8988T (cell line): ENCODE measurements at regions not wholly inside any gene's neighbourhood (a gene's known extent, or its start where the extent isn't known, plus 50 kb on each side); places are given as distances from the start of the nearest gene placed in this dataset.
"Not testable (repeated sequence)": the region's sequence is repeated elsewhere in the genome, so short reads cannot be mapped to it uniquely, and the experiment has no call there.

Source experiments
- DNase-seq: peaks from one replicate; pipeline ENCODE4 v3.0.0; 2011

- DNase-seq = no peak
These were observed 251.4 kb downstream of the DLL1 start for GRCh38 chr6:170039156-170040114.

GRCh38 chr6:170038708-170039107 is 252.2 kb downstream of the DLL1 start:
- no peak for DNase-seq

- DNase-seq = no peak
These were observed 252.6 kb downstream of the DLL1 start for GRCh38 chr6:170038251-170038650.

DNA sequence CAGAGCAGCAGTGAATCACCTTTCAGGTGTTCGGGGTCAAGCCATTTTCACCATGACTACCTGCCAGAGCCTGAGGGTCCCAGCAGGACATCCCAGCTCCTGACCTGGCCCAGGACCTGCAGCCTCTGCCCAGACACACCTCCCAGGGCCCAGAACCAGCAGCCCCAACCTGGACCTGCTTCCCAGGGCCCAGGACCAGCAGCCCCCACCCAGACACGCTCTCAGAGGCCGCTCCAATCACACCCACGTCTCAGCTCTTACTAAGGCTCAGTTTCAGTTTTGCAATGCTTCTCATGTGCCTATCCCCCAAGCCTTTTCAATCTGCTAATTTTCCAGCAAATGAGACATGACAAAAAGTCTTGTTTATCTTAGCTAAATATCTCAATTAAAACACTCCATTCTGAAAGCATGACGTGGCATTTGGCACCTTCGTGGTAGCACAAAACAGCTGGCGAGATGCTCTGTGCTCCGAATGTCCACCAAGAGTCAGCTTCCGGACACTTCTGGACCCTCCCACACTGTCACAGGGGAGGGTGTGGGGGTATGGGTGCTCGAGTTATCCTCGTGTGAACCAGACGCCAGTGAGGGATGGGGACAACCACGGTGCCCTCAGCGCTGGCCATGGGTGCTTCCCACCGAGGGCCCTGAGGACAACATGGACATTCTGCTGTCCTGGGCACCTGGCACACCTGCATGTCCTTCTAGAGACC is 253.2 kb downstream of the DLL1 start:
- DNase-seq = no peak

DNA sequence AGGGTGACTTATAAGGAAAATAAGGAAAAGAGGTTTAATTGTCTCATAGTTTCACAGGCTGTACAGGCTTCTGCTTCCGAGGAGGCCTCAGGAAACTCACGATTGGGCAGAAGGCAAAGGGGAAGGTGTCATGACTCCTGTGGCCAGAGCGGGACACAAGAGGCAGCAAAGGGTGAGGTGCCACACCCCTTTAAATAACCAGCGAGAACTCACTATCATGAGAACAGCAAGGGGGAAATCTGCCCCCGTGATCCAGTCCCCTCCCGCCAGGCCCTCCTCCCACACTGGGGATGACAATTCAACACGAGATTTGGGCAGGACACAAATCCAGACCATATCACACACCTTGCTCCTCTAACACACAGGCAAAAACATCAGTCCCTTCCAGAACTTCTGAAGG is 254.0 kb downstream of the DLL1 start:
- no peak for DNase-seq

- DNase-seq = not testable (repeated sequence)
These were observed 254.5 kb downstream of the DLL1 start for GRCh38 chr6:170036367-170036766.

DNA sequence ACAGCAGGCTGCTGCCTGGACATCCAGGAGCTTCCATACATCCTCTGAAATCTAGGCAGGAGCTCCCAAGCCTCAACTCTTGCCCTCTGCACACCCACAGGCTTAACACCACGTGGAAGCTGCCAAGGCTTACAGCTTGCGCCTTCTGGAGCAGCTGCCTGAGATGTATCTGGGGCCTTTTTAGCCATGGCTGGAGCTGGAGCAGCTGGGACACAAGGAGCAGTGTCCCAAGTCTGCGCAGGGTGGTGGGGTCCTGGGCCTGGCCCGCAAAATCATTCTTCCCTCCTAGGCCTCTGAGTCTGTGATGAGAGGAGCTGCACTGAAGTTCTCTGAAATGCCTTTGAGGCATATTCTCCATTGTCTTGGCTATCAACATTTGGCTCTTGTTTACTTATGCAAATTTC is 255.0 kb downstream of the DLL1 start:
- DNase-seq = no peak

DNA sequence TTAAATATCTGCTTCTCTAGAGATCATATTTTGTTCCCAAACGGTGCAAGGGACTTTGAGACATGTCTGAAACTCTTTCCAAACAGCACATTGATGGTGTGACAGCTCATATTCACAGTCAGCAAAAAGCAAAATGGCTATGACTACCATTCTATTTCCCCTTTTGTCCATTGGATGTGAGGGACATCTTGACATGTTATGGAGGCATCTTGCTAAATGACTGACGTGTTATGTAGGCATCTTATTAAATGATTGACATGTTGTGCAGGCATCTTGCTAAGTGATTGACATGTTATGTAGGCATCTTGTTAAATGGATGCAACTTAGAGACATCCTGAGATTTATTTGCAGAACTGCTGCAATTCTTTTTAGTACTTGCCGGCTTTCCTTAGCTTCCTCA is 255.8 kb downstream of the DLL1 start:
- DNase-seq = no peak

DNA sequence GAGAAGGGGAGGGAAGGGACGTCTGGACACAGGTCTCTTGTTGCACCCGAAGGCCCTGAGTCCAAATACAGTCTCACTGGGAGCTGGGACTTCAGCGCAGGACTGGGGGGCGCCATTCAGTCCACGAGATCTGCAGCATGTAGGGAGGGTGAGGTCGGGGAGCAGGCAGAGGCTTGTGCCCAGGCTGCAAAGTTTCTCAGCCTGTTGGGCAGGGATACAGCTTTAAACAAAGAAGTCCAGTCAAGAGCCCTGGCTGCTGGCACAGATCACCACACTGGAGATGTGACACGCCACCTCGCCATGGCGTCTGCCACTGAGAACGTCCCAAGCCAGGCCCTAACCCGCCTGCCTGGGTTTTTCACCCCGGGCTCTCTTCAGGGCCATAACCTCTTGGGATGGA is 256.6 kb downstream of the DLL1 start:
- no peak for DNase-seq

DNA sequence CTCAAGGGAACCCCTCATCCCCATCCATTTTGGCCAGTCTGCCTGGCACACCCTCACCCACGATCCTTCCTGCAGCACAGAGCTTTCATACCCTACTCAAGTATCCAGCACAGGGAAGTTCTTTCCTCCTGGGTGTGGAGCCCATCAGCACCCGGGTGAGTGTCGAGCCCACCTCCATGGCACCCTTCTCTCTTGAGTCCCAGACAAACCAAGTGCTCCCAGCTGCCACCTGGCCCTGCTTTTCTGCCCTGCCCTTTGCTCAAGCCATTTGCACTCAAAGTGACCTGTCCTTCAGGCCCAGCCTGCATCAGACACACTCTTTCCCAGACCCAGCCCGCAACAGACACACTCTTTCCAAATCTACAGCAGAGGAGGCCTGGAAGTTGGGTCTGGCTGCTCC is 257.2 kb downstream of the DLL1 start:
- DNase-seq = no peak

DNA sequence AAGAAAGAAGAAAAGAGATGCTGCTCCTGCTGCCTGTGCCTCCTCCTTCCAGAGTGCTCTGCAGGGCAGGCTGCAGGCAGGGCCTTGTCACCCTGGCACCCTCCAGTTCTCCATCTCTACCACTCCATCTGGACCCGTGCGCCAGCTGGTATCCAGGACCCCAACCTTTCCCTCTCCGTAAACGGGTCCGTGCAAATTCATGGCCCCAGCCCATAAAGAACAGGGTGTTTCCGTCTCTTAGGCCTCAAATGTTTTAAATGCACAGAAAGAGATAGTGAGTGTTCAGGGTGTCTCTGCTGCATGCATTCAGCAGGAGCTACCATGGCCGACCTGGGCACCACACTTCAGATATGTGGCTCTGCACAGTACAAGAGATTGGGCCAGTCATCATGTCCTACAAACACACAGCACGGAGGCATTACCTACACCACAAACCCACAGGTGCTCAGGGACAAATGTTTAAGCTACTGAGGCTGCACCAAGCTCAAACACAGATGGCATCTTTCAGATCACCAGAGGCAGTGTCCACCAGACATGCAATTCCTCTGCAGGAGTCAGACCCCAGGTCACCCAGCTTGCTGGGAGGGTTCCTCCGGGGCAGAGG is 258.1 kb downstream of the DLL1 start:
- no peak for DNase-seq

DNA sequence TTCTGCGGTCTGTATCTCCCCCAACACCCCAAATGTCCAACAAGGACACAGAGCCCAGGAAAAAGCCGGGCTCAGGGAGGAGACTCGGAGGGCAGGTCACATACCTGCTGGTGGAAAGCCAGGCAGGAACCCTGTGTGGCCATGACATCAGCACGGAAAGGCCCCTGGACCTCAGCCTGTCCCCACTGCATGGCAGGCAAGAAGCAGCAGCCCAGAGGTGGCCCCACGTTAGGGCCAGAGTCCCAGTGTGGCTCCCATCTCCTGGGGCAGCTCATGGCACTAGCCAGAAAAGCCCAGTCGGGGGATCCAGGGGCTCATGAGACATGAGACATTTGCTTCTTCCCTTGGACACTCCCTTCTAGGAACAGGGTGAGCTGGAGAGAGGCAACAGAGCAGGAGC is 258.7 kb downstream of the DLL1 start:
- DNase-seq = no peak

GRCh38 chr6:170031684-170032121 is 259.2 kb downstream of the DLL1 start:
- DNase-seq = no peak

GRCh38 chr6:170030821-170031471 is 259.9 kb downstream of the DLL1 start:
- DNase-seq = no peak

- no peak for DNase-seq
These were observed 260.5 kb downstream of the DLL1 start for GRCh38 chr6:170030284-170030815.

- no peak for DNase-seq
These were observed 261.2 kb downstream of the DLL1 start for GRCh38 chr6:170029416-170030283.

DNA sequence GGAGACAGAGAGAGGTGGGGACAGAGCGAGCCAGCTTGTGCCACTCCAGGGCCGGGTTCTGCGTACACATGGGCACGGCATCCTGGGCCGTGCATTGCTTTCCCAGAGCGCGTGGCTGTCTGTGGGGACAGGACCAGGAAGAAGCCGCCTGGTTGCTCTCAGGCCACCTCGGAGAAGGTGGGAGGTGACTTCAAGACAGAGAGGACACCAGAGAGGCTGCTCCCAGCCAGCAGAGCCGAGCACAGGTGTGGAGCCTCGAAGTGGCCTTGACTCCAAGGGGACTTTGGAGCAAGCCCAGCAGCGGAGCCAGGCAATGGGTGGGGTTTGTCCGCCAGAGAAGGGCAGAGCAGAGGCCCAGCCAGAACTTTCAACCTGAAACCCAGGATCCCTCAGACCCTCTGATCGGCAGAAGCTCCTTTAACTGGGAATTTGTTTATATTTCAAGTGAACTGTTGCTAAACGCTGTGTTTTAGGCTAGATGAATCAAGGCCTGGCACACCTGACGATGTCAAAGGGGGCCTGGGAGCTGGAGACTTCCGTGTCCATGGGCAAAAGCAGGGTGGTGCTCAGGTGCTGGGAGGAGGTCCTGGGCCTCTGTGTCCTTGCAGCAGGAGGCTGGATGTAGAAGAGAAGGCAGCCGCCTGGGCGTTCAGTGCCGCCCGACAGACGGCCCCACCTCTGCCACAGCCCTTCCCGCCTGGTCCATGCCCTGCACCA is 262.1 kb downstream of the DLL1 start:
- no peak for DNase-seq

- no peak for DNase-seq
These were observed 263.2 kb downstream of the DLL1 start for GRCh38 chr6:170027647-170028043.

GRCh38 chr6:170026751-170027646 is 263.9 kb downstream of the DLL1 start:
- DNase-seq = no peak
